NCI-H510A treated with DMSO at 0.1 percent for 48 hours (cell line): ENCODE measurements at regions not wholly inside any gene's neighbourhood (a gene's known extent, or its start where the extent isn't known, plus 50 kb on each side); places are given as distances from the start of the nearest gene placed in this dataset.

ENCODE experiments used
- DNase-seq: peaks from one replicate; lab custom pipeline; 2025; lab: John Stamatoyannopoulos, UW

DNA sequence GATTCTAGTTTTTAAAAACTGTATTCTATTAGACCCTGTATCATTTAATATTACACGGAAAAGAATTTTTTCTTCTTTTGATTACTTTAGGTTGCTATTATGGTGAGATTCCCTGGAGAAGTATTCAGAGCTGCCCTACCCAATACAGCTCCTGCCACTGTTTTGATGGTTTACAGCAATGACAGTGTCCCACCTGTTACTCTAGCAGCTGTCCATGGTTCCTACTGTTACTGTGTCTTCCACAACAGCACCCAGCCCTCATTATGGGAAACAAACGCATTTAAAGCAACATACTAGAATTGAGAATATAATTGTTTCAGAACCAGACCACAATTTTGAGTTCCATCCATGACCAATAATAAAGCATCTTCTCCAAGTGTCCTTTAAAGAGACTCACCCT, 450.7 kb downstream of the SHQ1 start:
- DNase-seq: no peak

DNA sequence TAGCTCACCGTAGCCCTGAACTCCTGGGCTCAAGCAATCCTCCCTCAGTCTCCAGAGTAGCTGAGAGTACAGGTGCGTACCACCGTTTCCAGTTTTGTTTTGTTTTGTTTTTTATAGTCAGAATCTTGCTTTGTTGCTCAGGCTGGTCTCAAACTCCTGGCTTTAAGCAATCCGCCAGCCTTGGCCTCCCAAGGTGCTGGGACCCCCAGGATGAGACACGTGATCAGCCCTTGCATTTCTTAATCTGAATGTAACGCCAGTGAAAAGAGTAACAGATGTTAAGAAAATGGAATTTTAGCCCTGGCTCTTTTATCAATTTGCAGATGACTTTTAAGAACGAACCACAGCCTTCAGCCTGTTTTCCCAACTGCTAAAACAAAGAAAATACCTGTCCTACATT, 451.3 kb downstream of the SHQ1 start:
- DNase-seq: no peak

DNA sequence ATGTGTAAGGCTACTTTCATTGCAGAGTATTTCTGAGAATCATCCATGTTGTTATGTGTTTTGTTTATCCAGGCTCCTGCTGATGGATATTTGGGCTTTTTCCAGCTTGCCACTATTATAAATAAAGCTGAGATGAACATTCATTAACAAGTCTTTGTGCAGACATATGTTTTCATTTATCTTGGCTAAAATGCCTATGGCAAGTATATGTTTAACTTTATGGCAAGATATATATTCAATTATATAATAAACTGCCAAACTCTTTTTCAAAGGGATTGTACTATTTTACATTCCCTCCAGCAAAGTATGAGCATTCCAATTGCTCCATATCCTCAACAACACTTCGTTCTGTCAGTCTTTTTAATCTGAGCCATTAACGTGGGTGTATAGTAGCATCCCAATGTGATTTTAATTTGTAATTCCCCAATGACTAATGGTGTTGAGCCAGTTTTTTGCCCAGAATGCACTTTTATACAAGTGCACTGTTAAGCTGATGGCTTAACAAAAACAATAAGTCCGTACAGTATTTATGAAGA, 452.4 kb downstream of the SHQ1 start:
- DNase-seq: no peak

DNA sequence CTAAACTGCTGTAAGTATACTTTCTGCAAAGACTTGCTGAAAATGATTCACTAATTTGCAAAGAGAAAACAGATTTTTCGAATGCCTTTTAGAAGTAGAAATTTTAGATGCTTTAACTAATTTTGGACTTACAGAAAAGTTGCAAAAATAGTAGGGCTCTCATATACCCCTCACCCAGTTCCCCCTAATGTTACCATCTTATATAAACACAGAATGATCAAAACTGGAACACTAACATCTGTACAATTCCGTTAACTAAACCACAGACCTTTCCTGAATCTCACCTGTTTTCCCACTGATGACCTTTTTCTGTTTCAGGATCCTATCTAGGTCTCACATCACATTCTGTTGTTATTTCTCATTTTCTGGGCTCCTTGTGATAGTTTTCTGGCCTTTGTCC, 454.8 kb downstream of the SHQ1 start:
- DNase-seq: no peak

DNA sequence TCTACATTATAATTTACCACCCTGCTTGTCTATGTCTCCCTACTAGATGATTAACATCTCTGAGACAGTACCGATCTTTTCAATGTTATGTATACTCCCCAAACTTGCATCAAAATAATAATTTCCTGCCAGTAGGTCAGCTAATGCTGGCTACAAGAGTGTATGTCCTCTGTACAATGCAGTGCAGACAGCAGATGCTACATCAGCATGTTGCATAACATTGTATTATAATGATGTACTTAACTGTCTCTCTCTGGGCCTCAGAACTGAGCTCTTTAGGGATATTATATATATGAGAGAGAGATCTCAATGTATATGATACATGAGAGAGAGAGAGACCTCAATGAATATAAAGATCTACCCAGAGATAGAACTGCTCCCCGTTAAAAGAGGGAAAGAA, 456.6 kb downstream of the SHQ1 start:
- no peak for DNase-seq

DNA sequence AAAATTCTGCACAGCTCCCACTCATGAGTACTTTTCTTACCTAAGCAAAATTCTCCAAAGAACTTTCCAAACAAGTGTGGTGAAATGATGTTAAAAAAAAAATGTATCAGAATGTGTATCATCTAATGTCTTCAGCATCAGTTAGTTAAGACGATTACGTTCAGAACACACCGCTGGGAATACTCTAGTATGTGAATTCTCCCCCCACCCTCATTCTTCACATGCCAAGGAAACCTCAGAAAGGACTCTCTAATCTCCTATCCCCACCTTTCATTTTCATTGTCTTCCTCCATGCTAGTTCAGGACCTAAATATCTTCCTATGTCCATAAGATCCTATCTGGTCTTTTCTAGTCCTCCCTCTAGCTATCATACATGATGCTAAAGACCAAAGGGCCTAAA, 457.4 kb downstream of the SHQ1 start:
- no peak for DNase-seq

DNA sequence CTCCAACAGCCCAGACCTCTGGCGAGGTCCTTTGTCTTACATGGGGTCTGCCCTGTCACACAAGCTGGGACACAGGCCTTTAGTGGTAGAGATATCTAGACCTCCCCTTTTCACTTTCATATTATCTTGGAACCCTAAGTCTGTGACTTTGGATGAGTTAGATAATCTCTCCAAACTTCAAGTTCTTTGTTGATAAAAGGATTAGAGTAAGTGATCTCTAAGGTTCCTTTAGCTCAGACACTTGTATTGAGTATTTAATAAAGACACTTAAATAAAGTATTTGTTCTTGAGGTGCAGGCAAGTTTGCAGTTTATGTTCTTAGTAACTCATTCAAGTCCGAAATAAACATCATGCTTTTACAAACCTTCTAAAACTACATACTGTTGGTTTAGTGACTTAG, 459.6 kb downstream of the SHQ1 start:
- no peak for DNase-seq

DNA sequence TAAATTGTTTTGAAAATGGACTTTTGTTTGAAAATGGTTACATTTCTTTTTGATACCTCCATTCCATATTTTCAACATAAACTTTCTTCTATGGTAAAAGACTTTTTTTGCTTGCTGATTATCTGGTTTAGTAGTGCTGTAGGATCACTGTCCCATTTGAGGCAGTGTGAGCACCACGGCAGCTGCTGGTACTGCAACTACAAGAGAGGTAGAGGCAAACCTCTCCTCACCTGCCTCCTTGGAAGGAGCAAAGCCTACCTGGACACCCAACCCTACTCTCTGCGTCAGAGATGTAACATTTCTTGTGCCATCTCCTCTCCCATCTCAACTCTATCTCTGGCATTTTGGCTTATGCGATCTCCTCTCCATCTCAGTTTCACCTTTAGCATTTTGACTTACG, 460.1 kb downstream of the SHQ1 start:
- DNase-seq: no peak

DNA sequence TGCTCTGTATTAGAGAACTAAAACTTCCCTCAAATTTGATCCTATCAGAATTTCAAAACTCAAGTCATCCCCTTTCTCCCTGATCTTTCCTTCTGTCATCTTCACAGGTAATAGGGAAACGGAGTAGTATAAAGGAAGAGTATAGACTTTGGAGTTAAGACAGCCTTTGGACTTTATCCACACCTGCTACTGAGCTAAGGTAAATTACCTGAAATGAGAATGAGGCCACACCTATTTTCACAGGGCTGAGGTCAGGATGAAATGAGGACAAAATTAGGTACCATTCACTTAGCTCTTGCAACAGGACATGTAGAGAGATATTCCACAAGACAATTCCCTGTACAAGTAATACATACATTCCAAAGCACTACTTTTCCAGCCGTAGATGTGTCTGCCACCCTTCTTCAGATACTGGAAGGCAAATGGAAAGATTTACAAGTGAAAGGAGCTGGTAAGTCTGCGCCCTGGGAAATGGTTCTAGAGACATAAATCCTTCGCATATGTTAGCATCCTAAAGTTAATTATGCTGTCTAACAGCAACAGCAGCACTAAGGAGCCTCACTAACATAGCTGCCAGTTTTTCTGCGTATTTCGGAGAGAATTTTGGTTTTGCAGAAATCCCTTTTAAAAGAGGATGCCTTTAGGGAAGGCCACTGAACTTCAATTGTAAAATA, 461.8 kb downstream of the SHQ1 start:
- no peak for DNase-seq

DNA sequence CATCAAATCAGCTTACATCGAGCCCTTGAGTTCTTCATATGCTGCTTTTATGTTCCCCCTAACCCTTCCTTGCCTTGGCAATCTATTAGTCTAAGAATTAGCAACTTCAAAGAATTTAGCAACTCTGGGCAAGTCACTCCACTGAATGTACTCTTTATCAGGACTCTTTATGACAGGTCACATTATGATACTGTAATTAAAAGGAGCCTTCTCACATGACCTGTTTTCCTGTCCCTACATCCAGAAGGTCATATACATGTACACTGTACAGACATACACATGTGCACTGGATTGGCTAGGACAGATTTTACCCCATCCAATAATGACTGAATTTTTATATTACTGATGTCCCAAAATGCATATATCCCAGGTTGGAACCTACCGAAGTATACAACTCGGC, 463.1 kb downstream of the SHQ1 start:
- DNase-seq: no peak

DNA sequence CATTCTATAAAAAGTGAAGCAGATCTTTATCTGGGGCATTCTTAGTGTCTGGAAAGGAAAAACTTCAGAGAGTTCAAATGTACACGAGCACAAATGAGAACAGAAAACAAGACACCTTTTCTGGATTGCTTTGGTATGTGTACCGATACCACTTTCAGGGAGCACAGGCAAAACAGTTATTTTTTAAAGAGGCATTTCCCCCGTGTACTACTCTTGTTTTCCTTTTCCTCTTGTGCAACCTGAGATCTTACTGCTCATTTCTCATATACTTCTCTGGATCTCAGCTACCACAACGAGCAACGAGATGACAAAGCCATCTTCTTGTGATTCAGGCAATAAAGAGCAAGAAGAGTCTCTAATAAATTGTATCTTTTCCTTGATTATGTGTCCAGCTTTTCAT, 463.6 kb downstream of the SHQ1 start:
- DNase-seq: no peak

DNA sequence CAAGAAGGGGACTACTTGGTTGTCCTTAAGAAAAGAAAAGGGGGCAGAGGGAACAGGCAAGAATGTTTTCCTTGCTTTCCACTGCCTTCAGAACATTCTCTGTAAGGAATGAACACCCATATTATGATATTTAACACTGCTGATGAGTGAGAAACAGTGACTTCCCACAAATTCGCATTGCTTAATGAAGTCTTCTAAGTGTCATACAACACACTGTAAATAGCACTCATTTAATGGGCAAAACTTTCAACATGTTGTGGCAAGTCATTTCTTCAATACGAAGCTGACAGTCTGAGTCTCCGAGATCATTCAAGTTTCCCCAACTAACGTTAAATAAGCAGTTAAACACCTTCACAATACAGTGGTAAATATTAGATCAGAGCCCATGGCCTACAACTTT, 464.4 kb downstream of the SHQ1 start:
- no peak for DNase-seq

DNA sequence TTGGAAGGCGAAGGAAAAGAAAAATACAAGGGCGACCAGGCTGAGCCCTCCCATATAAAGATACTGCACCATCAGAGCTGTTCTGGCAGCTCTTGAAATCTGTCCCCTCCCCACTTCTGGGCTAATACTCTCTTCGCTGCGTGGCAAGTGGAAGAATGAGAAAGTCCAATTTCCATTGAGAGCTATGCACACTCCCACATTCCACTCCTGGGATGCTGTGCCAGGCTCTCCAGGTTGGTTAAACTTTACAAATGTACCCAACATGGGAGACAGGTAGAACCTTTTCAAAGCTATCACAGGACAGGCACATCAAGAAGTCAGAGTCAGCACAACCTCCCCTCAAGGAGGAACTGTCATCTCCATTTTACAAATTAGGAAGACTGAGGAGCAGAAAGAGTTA, 465.0 kb downstream of the SHQ1 start:
- no peak for DNase-seq

DNA sequence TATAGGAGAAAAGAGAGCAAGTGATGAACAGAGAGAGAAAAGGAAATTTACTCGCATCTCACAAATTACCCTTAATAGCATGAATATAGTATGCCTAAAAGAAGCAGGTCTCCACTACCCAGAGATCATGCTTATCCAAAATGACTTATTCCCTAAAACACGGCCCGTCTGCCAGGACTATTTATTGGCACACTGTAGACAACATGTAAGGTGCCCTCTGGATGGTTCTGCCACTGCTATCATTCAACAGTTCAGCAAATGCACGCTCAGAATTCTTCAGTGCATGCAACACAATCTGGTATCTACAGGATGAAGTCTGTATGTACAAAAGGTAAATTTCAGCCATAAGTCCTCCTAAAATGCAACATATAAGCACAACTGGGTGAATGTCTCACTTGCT, 465.8 kb downstream of the SHQ1 start:
- DNase-seq: no peak

DNA sequence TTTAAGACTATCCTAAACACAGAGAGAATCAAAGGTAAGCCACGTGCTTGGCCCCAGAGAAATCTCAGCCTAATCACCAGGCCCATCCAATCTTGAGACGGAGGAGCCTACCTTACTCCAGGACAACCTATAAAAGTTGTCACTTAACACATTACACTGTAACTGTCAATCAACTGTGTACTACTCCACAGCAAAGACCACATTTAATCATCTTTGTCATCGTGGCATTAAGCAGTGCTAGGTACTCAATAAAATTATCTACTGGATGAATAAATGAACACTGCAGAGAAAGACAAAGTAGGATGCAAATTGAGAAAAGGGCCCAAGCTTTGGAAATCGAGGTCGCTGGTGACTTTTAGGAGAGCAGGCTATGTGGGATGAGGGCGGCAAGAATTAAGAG, 466.7 kb downstream of the SHQ1 start:
- no peak for DNase-seq

DNA sequence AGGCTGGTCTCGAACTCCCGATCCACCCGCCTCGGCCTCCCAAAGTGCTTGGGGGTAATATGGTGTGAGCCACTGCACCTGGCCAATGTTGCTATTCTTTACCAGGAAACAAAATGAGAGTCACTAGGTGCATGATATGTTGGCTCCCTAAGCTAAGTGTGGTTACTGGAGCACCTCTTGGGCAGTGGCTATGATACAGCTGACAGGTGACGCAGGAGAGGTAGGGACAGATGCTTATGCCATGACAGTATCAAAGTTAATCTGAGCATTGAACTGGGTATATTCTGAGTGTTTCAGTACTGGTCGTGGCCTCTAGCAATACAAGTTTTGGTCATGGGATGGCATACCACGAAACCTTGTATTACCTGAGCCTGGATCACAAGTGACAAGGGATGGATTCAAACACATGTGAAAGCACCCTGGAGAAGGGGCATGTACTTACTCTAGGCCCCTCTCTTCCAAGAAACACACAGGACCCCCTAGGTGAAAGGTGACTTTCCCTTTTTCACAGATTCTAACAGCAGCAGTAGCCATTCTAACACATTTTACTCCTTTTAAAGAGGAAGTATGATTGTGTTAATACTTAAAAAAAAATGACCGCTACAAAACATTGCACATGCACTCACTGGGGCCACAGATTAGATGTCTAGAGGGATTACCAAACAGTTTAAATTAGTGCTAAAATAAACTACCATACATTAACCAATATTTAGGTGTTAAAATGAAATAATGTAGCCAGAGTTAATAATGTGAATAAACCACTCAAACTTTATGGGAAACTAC, 467.3 kb downstream of the SHQ1 start:
- DNase-seq: peak; percentile 25

DNA sequence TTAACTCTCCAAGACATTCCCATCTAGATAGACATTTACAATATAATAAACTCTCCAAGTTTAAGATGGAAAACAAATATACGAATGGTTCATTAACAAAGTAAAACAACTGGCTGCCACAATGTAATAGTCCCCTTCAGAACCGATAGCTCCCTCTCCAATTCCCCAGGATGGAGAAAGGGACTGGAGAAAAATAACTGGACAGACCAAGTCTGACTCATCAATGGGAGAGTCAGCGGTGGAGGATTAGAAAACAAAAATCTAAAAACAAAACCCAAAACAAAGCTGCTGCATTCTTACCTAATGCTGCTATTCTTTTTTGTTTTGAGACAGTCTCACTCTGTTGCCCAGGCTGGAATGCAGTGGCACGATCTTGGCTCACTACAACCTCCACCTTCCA, 468.1 kb downstream of the SHQ1 start:
- no peak for DNase-seq

DNA sequence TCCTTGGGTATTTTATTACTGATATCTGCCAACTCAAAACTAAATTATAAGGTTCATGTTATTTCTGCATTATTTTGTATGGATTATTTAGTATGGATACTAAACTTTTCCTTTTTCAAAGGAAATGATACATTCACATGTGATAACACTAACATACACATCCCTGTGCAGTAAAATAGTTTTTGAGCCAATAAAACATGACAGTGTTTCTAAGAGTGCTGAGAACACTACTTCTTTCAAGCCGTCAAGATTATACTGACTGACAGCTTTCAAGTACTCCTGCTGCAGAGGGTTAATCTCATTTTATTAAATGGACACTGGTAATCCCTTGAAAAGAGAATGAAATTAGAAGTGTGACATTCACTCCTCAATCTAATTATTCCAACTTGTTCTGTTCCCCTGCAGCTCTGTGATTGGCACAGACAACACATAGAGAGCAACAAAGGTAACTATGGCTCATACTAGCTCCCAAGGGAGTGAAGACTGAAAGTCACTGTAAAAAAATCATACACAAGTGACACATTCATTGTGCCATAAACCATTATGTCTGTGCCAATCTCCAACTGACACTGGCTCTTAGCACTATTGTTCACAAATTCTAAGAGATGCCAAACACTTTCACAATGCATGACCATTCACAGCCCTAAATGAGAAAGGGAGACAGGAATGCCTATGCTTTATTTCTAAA, 468.6 kb downstream of the SHQ1 start:
- no peak for DNase-seq

DNA sequence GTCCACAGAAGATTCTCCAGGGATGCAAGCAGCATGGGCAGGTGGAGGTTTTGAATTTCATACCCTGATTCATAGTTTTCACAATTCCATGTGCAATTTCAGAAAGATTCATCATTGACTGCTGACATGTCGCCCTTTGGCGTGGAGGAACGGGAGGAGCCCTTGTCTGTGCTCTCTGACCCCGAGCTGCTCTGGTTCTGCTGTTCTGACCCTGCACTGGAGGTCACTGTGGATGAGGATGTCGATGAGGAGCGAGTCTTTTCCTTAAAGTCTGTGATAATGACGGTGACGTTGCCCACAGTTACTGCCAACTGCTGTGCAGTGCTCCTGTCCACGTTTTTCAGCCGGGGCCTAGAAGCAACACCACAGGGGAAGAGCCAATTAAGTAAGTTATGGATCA, 470.0 kb downstream of the SHQ1 start:
- DNase-seq: no peak

DNA sequence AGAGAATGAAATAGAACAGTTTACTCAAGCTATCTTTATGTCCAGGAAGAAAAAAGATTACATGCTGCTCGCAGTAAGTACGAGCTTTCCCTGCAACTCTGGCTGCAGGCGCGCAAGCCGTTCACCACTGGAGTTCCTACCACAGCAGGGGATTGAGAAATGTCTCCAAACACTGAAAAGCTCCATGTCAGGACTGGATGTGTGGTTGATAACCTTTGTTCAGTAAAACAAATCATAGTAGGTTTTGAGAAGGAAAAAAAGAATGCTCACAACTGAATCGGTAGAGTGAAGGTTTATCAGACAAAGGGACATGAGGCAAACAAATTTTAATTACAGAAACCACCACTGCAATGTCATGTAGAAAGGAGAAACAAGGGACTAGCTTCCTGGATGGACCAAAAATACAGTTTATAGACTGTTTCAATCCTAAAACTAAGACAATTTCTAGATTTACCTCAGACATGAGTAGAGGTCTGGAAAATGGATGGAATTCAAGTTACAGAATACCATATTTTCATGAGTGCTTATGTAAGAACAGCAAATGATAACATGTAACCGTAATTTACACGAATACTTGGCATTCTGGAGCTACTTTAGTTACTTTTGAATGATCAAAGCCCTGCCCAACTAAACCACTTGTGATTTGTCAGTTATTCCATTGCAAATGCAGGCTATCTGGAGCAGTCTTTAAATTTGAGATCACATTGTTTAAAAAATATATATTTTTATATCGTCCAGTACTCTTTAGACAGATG, 471.1 kb downstream of the SHQ1 start:
- no peak for DNase-seq

DNA sequence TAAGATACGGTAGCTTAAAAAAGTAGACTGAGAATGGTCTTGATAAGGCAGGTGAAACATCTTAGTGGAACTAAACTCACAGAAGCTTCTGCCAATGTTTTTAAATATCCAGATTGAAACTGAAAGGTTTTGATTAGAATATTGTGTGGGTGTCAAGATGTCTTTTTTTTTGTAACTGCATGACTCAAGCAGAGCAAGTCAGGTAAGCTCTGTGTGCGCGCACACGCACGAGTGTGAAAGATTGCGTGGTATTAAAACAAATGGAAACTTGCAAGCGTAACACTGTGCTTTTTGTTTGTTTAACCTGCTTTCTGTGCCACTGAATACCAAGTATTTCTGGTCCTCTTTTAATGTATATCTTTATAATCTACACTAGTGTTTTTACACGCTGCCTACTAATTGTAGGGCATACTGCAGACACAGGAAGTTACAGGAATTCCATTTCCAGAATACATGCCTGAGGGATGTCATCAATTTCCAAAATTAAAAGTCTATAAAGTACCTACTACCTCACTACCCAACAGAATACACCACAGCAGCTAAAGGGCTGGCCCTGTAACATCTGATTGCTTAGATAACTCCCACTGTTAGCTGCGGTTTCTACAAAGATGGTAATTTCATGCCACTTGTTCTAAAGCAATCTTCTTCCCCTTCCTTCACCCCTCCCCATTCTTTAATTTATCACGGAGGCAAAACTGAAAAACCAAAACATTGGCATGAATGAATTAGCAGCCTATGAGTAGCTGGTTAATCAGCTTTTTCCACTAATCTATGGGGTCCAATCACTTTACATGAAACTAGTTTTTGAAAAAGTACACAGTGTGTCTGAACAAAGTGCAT, 472.8 kb downstream of the SHQ1 start:
- DNase-seq: no peak
